Smooth muscle cell (in vitro differentiated cells): ENCODE measurements at regions not wholly inside any gene's neighbourhood (a gene's known extent, or its start where the extent isn't known, plus 50 kb on each side); places are given as distances from the start of the nearest gene placed in this dataset.

Source experiments
- DNase-seq: peaks from one replicate; lab custom pipeline; 2025; ENCODE audit not compliant: unreplicated experiment; lab: John Stamatoyannopoulos, UW
- H2AFZ ChIP-seq: fragments of 200-600 bp; sonication (generic); 2 replicates; pipeline ENCODE4 v1.6.0; 2016; ENCODE audit warnings: antibody characterized with exemption, low read depth, mild to moderate bottlenecking
- H3F3A ChIP-seq: fragments of 200-600 bp; sonication (generic); 2 replicates; pipeline ENCODE4 v1.6.0; 2017; ENCODE audit warnings: antibody characterized with exemption, low read depth
- H3K27ac ChIP-seq: fragments of 200-600 bp; sonication (generic); 2 replicates; pipeline ENCODE4 v1.5.1; 2016; ENCODE audit warnings: low read depth, mild to moderate bottlenecking
- H3K27me3 ChIP-seq: fragments of 200-600 bp; sonication (generic); 2 replicates; pipeline ENCODE4 v1.6.1; 2016; ENCODE audit warnings: low read depth, mild to moderate bottlenecking
- H3K36me3 ChIP-seq: fragments of 200-600 bp; sonication (generic); 2 replicates; pipeline ENCODE4 v1.5.1; 2016; ENCODE audit warnings: low read depth
- H3K4me1 ChIP-seq: fragments of 200-600 bp; sonication (generic); 2 replicates; pipeline ENCODE4 v1.5.1; 2016; ENCODE audit warnings: low read depth
- H3K4me2 ChIP-seq: fragments of 200-600 bp; sonication (generic); 2 replicates; pipeline ENCODE4 v1.6.0; 2016; ENCODE audit warnings: mild to moderate bottlenecking
- H3K4me3 ChIP-seq: fragments of 200-600 bp; sonication (generic); 2 replicates; pipeline ENCODE4 v1.5.1; 2016; ENCODE audit warnings: mild to moderate bottlenecking
- H3K79me2 ChIP-seq: fragments of 200-600 bp; sonication (generic); 2 replicates; pipeline ENCODE4 v1.6.0; 2016; ENCODE audit warnings: low read depth, mild to moderate bottlenecking
- H3K9ac ChIP-seq: fragments of 200-600 bp; sonication (generic); 2 replicates; pipeline ENCODE4 v1.6.0; 2016; ENCODE audit warnings: low read depth
- H3K9me3 ChIP-seq: fragments of 200-600 bp; sonication (generic); replicated peaks from 2 replicates; pipeline ENCODE4 v1.5.1; 2016; ENCODE audit warnings: low read depth
- H4K20me1 ChIP-seq: fragments of 200-600 bp; sonication (generic); 2 replicates; pipeline ENCODE4 v1.6.0; 2016; ENCODE audit warnings: low read depth
- WGBS: methylation state at CpG from one replicate; pipeline ENCODE4 v1.1.7; 2016; ENCODE audit warnings: low lambda C conversion rate; 5-methylcytosine and 5-hydroxymethylcytosine counted together
- TF ChIP-seq, protein P1 (sequence below): fragments of 200-600 bp; sonication (generic); IDR thresholded peaks from 2 replicates; pipeline ENCODE4 v1.5.1; 2017; ENCODE audit warnings: borderline replicate concordance, mild to moderate bottlenecking, antibody characterized with exemption; ENCODE audit not compliant: insufficient read depth, poor library complexity, severe bottlenecking

GRCh38 chr4:33980361-33980760 is 2264.0 kb downstream of the ARAP2 start:
- Histone ChIP-seq H3K79me2 (no peaks in the 10 kb centered on the region), H3K9me3 (no peaks in the 10 kb centered on the region), H3K27me3 (no peaks in the 10 kb centered on the region), H3K4me1 (no peaks in the 10 kb centered on the region), H3K36me3 (no peaks in the 10 kb centered on the region), H2AFZ (no peak overlapping the region), H3K4me3 (no peak overlapping the region), H3K27ac (no peak overlapping the region), H4K20me1 (no peaks in the 10 kb centered on the region), H3F3A (no peaks in the 10 kb centered on the region), H3K4me2 (no peak overlapping the region), H3K9ac (no peak overlapping the region)
- WGBS: 96% methylated on average over 2 of the region's 2 CpGs
- TF ChIP-seq, protein P1, sequence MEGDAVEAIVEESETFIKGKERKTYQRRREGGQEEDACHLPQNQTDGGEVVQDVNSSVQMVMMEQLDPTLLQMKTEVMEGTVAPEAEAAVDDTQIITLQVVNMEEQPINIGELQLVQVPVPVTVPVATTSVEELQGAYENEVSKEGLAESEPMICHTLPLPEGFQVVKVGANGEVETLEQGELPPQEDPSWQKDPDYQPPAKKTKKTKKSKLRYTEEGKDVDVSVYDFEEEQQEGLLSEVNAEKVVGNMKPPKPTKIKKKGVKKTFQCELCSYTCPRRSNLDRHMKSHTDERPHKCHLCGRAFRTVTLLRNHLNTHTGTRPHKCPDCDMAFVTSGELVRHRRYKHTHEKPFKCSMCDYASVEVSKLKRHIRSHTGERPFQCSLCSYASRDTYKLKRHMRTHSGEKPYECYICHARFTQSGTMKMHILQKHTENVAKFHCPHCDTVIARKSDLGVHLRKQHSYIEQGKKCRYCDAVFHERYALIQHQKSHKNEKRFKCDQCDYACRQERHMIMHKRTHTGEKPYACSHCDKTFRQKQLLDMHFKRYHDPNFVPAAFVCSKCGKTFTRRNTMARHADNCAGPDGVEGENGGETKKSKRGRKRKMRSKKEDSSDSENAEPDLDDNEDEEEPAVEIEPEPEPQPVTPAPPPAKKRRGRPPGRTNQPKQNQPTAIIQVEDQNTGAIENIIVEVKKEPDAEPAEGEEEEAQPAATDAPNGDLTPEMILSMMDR: no peak
- DNase-seq: no peak

GRCh38 chr4:33989820-33990443 is 2254.4 kb downstream of the ARAP2 start:
- Histone ChIP-seq H3K4me2 (no peak overlapping the region), H3K9me3 (no peaks in the 10 kb centered on the region), H3K4me3 (no peak overlapping the region), H4K20me1 (no peaks in the 10 kb centered on the region), H2AFZ (no peak overlapping the region), H3K79me2 (no peaks in the 10 kb centered on the region), H3K4me1 (no peaks in the 10 kb centered on the region), H3K27me3 (no peaks in the 10 kb centered on the region), H3K27ac (no peak overlapping the region), H3K36me3 (no peaks in the 10 kb centered on the region), H3K9ac (no peak overlapping the region), H3F3A (no peaks in the 10 kb centered on the region)
- TF ChIP-seq, protein P1: no peak
- 82% methylated on average over 3 of the region's 3 CpGs for WGBS
- DNase-seq: no peak

DNA sequence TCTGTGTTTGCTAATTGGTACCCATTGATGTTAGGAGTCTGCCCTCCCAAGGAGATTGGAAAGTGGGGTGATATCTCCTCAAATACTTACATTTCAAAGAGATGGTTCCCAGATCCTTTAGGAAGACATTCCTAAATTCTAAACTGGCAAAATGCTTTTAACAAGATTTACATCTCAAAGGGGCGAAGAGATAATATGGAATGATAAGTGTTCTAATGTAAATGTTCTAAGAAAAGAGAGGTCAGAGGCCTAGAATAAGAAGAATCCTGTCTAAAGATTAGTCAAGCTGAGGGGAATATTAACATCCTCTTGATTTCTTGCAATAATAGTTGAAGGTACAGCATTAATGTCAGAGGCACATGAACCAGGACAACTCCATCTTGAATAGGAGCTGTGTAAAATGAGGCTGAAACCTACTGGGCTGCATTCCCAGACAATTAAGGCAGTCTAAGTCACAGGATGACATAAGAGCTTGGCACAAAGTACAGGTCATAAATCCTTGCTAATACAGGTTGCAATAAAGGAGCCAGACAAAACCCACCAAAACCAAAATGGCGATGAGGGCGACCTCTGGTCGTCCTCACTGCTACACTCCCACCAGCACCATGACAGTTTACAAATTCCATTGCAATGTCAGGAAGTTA is 2248.1 kb downstream of the ARAP2 start:
- TF ChIP-seq, protein P1: no peak
- Histone ChIP-seq H3K9ac (no peak overlapping the region), H3K27ac (peak overlapping the region; percentile 48), H3K27me3 (no peaks in the 10 kb centered on the region), H3K9me3 (no peaks in the 10 kb centered on the region), H3K4me1 (peaks cover 9% of the 10 kb centered on the region), H2AFZ (no peak overlapping the region), H3F3A (no peaks in the 10 kb centered on the region), H3K36me3 (no peaks in the 10 kb centered on the region), H4K20me1 (no peaks in the 10 kb centered on the region), H3K4me3 (no peak overlapping the region), H3K4me2 (no peak overlapping the region), H3K79me2 (no peaks in the 10 kb centered on the region)
- WGBS: 69% methylated on average over 4 of the region's 4 CpGs
- DNase-seq: no peak

GRCh38 chr4:33998291-33998690 is 2246.0 kb downstream of the ARAP2 start:
- no peak overlapping the region for H3K9ac ChIP-seq
- no peaks in the 10 kb centered on the region for H3K79me2 ChIP-seq
- no peak for DNase-seq
- H3K4me1 ChIP-seq: peaks cover 9% of the 10 kb centered on the region
- no peaks in the 10 kb centered on the region for H4K20me1 ChIP-seq
- H3F3A ChIP-seq: no peaks in the 10 kb centered on the region
- TF ChIP-seq, protein P1: no peak
- WGBS: 46% methylated on average over 3 of the region's 3 CpGs
- H2AFZ ChIP-seq: peak overlapping the region; percentile 41
- H3K4me3 ChIP-seq: no peak overlapping the region
- H3K27ac ChIP-seq: no peak overlapping the region
- H3K36me3 ChIP-seq: no peaks in the 10 kb centered on the region
- peak overlapping the region; percentile 5 for H3K4me2 ChIP-seq
- H3K27me3 ChIP-seq: no peaks in the 10 kb centered on the region
- H3K9me3 ChIP-seq: no peaks in the 10 kb centered on the region
